HepG2 (cell line): ENCODE measurements at regions not wholly inside any gene's neighbourhood (a gene's known extent, or its start where the extent isn't known, plus 50 kb on each side); places are given as distances from the start of the nearest gene placed in this dataset.

Experiments used
- ATAC-seq: fragments of 200-7000 bp; cut with Tn5 transposase; 3 replicates; pipeline ENCODE4 v1.9.1; 2020; ENCODE audit warnings: mild to moderate bottlenecking, moderate library complexity
- BruUV-seq: library from RNA; stranded (reverse); fragments of 400-500 nt; replicated peaks from 2 replicates; lab custom pipeline; 2021; lab: Mats Ljungman, UMichigan
- CTCF ChIA-PET: fragments of 300-600 bp; formaldehyde crosslinking; extraction: SDS; loops from one replicate; lab custom pipeline; 2021; ENCODE audit warnings: low total read pairs, inconsistent platforms, low intra/inter-chr PET ratio; lab: Yijun Ruan, JAX
- POLR2A ChIA-PET: fragments of 350-600 bp; sonication (Branson Sonifier 250); formaldehyde crosslinking; loops from one replicate; lab custom pipeline; 2020; ENCODE audit warnings: antibody characterized with exemption, inconsistent platforms; lab: Yijun Ruan, JAX
- DNase-seq: peaks from one replicate; pipeline ENCODE4 v3.0.0-alpha.2; 2015; ENCODE audit warnings: low spot score
- FAIRE-seq: peaks from 3 replicates; lab custom pipeline; 2011; peaks lifted over from hg19 to GRCh38; lab: Jason Lieb, UNC
- H2AFZ ChIP-seq: one replicate; pipeline ENCODE4 v1.6.1; 2011; ENCODE audit warnings: low read length, inconsistent platforms
- H3K27ac ChIP-seq: fragments of 300-600 bp; 3 replicates; pipeline ENCODE4 v1.8.0; 2011; ENCODE audit warnings: mixed run types, mild to moderate bottlenecking, mixed read lengths, low read length, inconsistent platforms; ENCODE audit not compliant: insufficient read depth; ENCODE audit errors: extremely low read length
- H3K27me3 ChIP-seq, 2 experiments: fragments of 200-600 bp in 1 of 2; 2 replicates in 1 of 2; 3 replicates in 1 of 2; pipeline versions ENCODE4 v1.6.0 to v1.8.0; 2011; ENCODE audit warnings: low read length in 2 of 2, mild to moderate bottlenecking in 2 of 2, moderate library complexity in 2 of 2, inconsistent platforms in 1 of 2; ENCODE audit not compliant: insufficient read depth in 2 of 2, control insufficient read depth in 1 of 2
- H3K36me3 ChIP-seq, 2 experiments: fragments of 200-600 bp in 1 of 2; replicated peaks in 1 of 2; 2 replicates in 1 of 2; 3 replicates in 1 of 2; pipeline versions ENCODE4 v1.5.1 to v1.8.0; 2011; ENCODE audit warnings: low read length in 2 of 2, inconsistent platforms in 1 of 2; ENCODE audit not compliant: insufficient read depth in 2 of 2, control insufficient read depth in 1 of 2
- H3K4me1 ChIP-seq: 2 replicates; pipeline ENCODE4 v1.5.1; 2012; ENCODE audit warnings: low read length, inconsistent platforms; ENCODE audit not compliant: insufficient read depth
- H3K4me2 ChIP-seq: 2 replicates; pipeline ENCODE4 v1.6.0; 2011; ENCODE audit warnings: low read depth, low read length, inconsistent platforms
- H3K4me3 ChIP-seq, 3 experiments: fragments of 200-600 bp in 1 of 3; sonication (generic), shearing (Covaris generic) in 1 of 3; replicated peaks in 1 of 3; 2 replicates each; pipeline ENCODE4 v1.5.1; 2011 to 2016; ENCODE audit warnings: low read length in 3 of 3, inconsistent platforms in 2 of 3, low read depth in 2 of 3, mild to moderate bottlenecking in 2 of 3, control low read depth in 1 of 3, mixed read lengths in 1 of 3; ENCODE audit not compliant: insufficient read depth in 1 of 3
- H3K79me2 ChIP-seq: one replicate; pipeline ENCODE4 v1.6.1; 2011; ENCODE audit warnings: low read length, inconsistent platforms; ENCODE audit not compliant: insufficient read depth
- H3K9ac ChIP-seq: 2 replicates; pipeline ENCODE4 v1.6.0; 2011; ENCODE audit warnings: mild to moderate bottlenecking, low read depth, low read length, inconsistent platforms; ENCODE audit not compliant: insufficient read depth
- H3K9me3 ChIP-seq: 2 replicates; pipeline ENCODE4 v1.5.1; 2012; ENCODE audit warnings: mild to moderate bottlenecking, low read length
- H4K20me1 ChIP-seq: 2 replicates; pipeline ENCODE4 v1.6.0; 2011; ENCODE audit warnings: inconsistent platforms, mild to moderate bottlenecking, low read length, moderate library complexity; ENCODE audit not compliant: insufficient read depth
- CBFB ChIP-seq: sonication (generic); formaldehyde crosslinking; IDR thresholded peaks from 2 replicates; pipeline ENCODE4 v1.4.0; 2020; ENCODE audit warnings: missing genetic modification reagents
- KMT2B ChIP-seq: IDR thresholded peaks from 2 replicates; pipeline ENCODE4 v1.6.1; 2016; ENCODE audit warnings: missing genetic modification reagents, missing compliant biosample characterization
- SP140L ChIP-seq: sonication (generic); formaldehyde crosslinking; IDR thresholded peaks from 2 replicates; pipeline ENCODE4 v1.4.0; 2020; ENCODE audit warnings: missing genetic modification reagents, borderline replicate concordance
- U2AF1 ChIP-seq: fragments of 200-400 bp; formaldehyde crosslinking; optimal IDR thresholded peaks from 2 replicates; pipeline ENCODE3; 2017; ENCODE audit warnings: mild to moderate bottlenecking, low read depth, low read length
- ZNF44 ChIP-seq: sonication (generic); formaldehyde crosslinking; IDR thresholded peaks from 2 replicates; pipeline ENCODE4 v1.5.1; 2020; ENCODE audit warnings: mild to moderate bottlenecking, missing genetic modification reagents
- ZNF530 ChIP-seq: sonication (generic); formaldehyde crosslinking; IDR thresholded peaks from 2 replicates; pipeline ENCODE4 v1.5.0; 2020; ENCODE audit warnings: low read depth, mild to moderate bottlenecking, missing genetic modification reagents
- ZNF562 ChIP-seq: sonication (generic); formaldehyde crosslinking; IDR thresholded peaks from 2 replicates; pipeline ENCODE4 v1.8.0; 2022; ENCODE audit warnings: missing genetic modification reagents, borderline replicate concordance
- ZSCAN5A ChIP-seq: sonication (generic); formaldehyde crosslinking; IDR thresholded peaks from 2 replicates; pipeline ENCODE4 v1.8.0; 2022; ENCODE audit warnings: mild to moderate bottlenecking, missing genetic modification reagents, borderline replicate concordance
- WGBS: methylation state at CpG from one replicate; pipeline ENCODE4 v1.1.6; 2017; ENCODE audit warnings: low lambda C conversion rate; 5-methylcytosine and 5-hydroxymethylcytosine counted together
- in situ Hi-C: cut with HindIII; loops from 2 replicates; pipeline ENCODE4 v1.10.0; 2017; ENCODE audit warnings: low pct_unique_long_range_greater_than_20kb; ENCODE audit not compliant: extremely low pct_ligation_motif_present
- intact Hi-C: fragments of 100-400 bp; cut with micrococcal nuclease; formaldehyde crosslinking; loops from one replicate; pipeline ENCODE4 v1.10.0; 2022; ENCODE audit not compliant: unreplicated experiment
- TF ChIP-seq, protein P1 (sequence below): IDR thresholded peaks from 2 replicates; pipeline ENCODE4 v1.6.1; 2018; ENCODE audit warnings: missing genetic modification reagents

- FAIRE-seq (no peak), ATAC-seq (no peak), DNase-seq (no peak)
- no peaks in the 10 kb centered on the region for H3K79me2 ChIP-seq
- no peak overlapping the region for H3K4me3 ChIP-seq
- no peaks in the 10 kb centered on the region for H3K4me1 ChIP-seq
- no peak overlapping the region for H3K27ac ChIP-seq
- H4K20me1 ChIP-seq, result no peaks in the 10 kb centered on the region
- no peaks in the 10 kb centered on the region for H3K27me3 ChIP-seq
- no peaks in the 10 kb centered on the region for H3K36me3 ChIP-seq
- ChIA-PET POLR2A (no interaction called here), CTCF (no interaction called here)
- no peak overlapping the region for H3K9ac ChIP-seq
- no peak overlapping the region for H3K4me2 ChIP-seq
- H3K9me3 ChIP-seq, result no peaks in the 10 kb centered on the region
- in situ Hi-C loops, result no loop called here
- intact Hi-C loops, result no loop called here
- 3% methylated on average over 2 of the region's 2 CpGs for WGBS
- BruUV-seq, result no TSS peak
- TF ChIP-seq SP140L (CRISPR knock-in tag), result no peak
- TF ChIP-seq KMT2B (CRISPR knock-in tag), result no peak
- TF ChIP-seq ZNF530, result no peak
- TF ChIP-seq ZNF562 (CRISPR knock-in tag), result no peak
- no peak for TF ChIP-seq U2AF1
- TF ChIP-seq CBFB (CRISPR knock-in tag), result no peak
- no peak for TF ChIP-seq ZNF44 (CRISPR knock-in tag)
- TF ChIP-seq ZSCAN5A (CRISPR knock-in tag), result no peak
- TF ChIP-seq, protein P1, sequence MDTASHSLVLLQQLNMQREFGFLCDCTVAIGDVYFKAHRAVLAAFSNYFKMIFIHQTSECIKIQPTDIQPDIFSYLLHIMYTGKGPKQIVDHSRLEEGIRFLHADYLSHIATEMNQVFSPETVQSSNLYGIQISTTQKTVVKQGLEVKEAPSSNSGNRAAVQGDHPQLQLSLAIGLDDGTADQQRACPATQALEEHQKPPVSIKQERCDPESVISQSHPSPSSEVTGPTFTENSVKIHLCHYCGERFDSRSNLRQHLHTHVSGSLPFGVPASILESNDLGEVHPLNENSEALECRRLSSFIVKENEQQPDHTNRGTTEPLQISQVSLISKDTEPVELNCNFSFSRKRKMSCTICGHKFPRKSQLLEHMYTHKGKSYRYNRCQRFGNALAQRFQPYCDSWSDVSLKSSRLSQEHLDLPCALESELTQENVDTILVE, result no peak
- no peak overlapping the region for H2AFZ ChIP-seq
These were observed 95.4 kb downstream of the FUNDC1 start for GRCh38 chrX:44447214-44447613.
